HL-60 (cell line): ENCODE measurements at regions not wholly inside any gene's neighbourhood (a gene's known extent, or its start where the extent isn't known, plus 50 kb on each side); places are given as distances from the start of the nearest gene placed in this dataset.

Experiments
- DNase-seq, 2 experiments: peaks; one replicate each; pipeline ENCODE4 v3.0.0-alpha.2; 2010 to 2020; ENCODE audit warnings: low read depth in 1 of 2, low spot score in 1 of 2
- H3K27ac ChIP-seq: fragments of 250-450 bp; sonication (Bioruptor Pico); replicated peaks from 2 replicates; pipeline ENCODE4 v1.5.1; 2020; ENCODE audit warnings: mild to moderate bottlenecking, moderate library complexity
- H3K27me3 ChIP-seq: fragments of 250-450 bp; sonication (Bioruptor Pico); 2 replicates; pipeline ENCODE4 v1.5.1; 2021; ENCODE audit warnings: mild to moderate bottlenecking, moderate library complexity; ENCODE audit not compliant: insufficient read depth, poor library complexity, severe bottlenecking
- H3K4me3 ChIP-seq: replicated peaks from 2 replicates; pipeline ENCODE4 v1.5.1; 2011; ENCODE audit warnings: mild to moderate bottlenecking, control low read depth, low read length; ENCODE audit not compliant: insufficient read depth
- CTCF ChIP-seq: IDR thresholded peaks from one replicate; pipeline ENCODE4 v1.5.1; 2011; ENCODE audit warnings: low read length, control low read depth, inconsistent platforms; ENCODE audit not compliant: insufficient read depth
- GABPA ChIP-seq: IDR thresholded peaks from 2 replicates; pipeline ENCODE4 v1.6.1; 2012; ENCODE audit warnings: low read depth
- POLR2AphosphoS5 ChIP-seq: IDR thresholded peaks from 2 replicates; pipeline ENCODE4 v1.6.1; 2012; ENCODE audit warnings: low read depth
- REST ChIP-seq: IDR thresholded peaks from 2 replicates; pipeline ENCODE4 v1.6.1; 2012; ENCODE audit warnings: low read depth; ENCODE audit not compliant: insufficient replicate concordance
- SPI1 ChIP-seq: IDR thresholded peaks from 2 replicates; pipeline ENCODE4 v1.6.1; 2012; ENCODE audit warnings: low read depth, mild to moderate bottlenecking, borderline replicate concordance

DNA sequence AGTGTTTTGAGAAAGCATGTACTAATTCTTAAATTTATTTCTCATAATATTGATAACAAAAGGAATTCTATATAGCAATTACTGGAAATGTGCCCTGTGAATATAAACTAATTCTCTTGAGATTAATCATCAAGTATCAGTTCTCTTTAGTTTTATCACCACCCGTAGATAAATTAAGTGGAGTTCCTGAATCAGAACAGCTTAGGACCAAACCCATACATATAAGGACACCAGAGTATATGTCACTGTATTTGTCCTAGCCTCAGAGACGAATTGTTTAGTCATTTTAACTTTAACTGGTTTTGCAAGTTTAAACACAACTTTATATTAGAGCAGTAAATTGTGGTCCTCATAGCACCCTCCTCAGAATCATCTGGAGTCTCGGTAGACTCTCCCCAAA is 572.0 kb downstream of the UTRN start:
- H3K27ac ChIP-seq = no peak overlapping the region
- no peak for DNase-seq
- H3K4me3 ChIP-seq = no peak overlapping the region
- TF ChIP-seq GABPA (no peak), REST (no peak), CTCF (no peak), POLR2AphosphoS5 (no peak), SPI1 (no peak)
- H3K27me3 ChIP-seq = no peaks in the 10 kb centered on the region

GRCh38 chr6:144862769-144863168 is 577.6 kb downstream of the UTRN start:
- Histone ChIP-seq H3K27me3 (no peaks in the 10 kb centered on the region), H3K27ac (no peak overlapping the region), H3K4me3 (no peak overlapping the region)
- no peak for DNase-seq
- TF ChIP-seq POLR2AphosphoS5 = no peak
- TF ChIP-seq GABPA = no peak
- no peak for TF ChIP-seq REST
- TF ChIP-seq SPI1 = no peak
- TF ChIP-seq CTCF = no peak

DNA sequence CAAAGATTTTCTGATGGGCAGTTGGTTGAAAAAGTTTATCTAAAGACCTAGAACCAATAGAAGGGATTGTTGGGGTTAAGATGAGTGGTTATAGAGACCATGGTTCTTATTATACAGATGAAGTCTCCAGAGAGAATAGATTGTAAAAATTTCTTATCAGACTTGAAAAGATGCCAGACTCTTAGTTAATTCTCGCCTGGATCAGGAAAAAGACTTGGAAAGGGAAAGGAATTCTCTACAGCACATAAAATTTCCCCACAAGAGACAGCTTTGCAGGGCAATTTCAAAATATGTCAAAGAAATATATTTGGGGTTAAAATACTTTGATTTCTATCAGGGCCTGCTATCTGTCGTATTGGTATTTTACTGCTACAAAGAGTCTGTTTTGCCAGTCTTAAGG is 582.6 kb downstream of the UTRN start:
- Histone ChIP-seq H3K27ac (no peak overlapping the region), H3K27me3 (no peaks in the 10 kb centered on the region), H3K4me3 (no peak overlapping the region)
- no peak for DNase-seq
- TF ChIP-seq SPI1 = no peak
- no peak for TF ChIP-seq CTCF
- TF ChIP-seq POLR2AphosphoS5 = no peak
- TF ChIP-seq REST = no peak
- no peak for TF ChIP-seq GABPA
